ENCODE measurements at regions not wholly inside any gene's neighbourhood (a gene's known extent, or its start where the extent isn't known, plus 50 kb on each side); places are given as distances from the start of the nearest gene placed in this dataset.
"Not testable (repeated sequence)": the region's sequence is repeated elsewhere in the genome, so short reads cannot be mapped to it uniquely, and the experiment has no call there.

- no peak for DNase-seq
Measured at GRCh38 chr2:147170932-147171331, 673.9 kb upstream of the ACVR2A start.

GRCh38 chr2:147165697-147166382, 679.0 kb upstream of the ACVR2A start:
- DNase-seq, result no peak

GRCh38 chr2:147164563-147164962, 680.3 kb upstream of the ACVR2A start:
- DNase-seq, result no peak

GRCh38 chr2:147161746-147162145, 683.1 kb upstream of the ACVR2A start:
- no peak for DNase-seq

- no peak for DNase-seq
Measured at GRCh38 chr2:147156970-147157369, 687.9 kb upstream of the ACVR2A start.

- no peak for DNase-seq
Measured at GRCh38 chr2:147150241-147150635, 694.6 kb upstream of the ACVR2A start.

GRCh38 chr2:147149575-147150240, 695.1 kb upstream of the ACVR2A start:
- no peak for DNase-seq

GRCh38 chr2:147147802-147148201, 697.0 kb upstream of the ACVR2A start:
- no peak for DNase-seq

- DNase-seq, result no peak
Measured at GRCh38 chr2:147141930-147142329, 702.9 kb upstream of the ACVR2A start.

GRCh38 chr2:147139732-147140131, 705.1 kb upstream of the ACVR2A start:
- not testable (repeated sequence) for DNase-seq

- no peak for DNase-seq
Measured at GRCh38 chr2:147137711-147138110, 707.1 kb upstream of the ACVR2A start.

- DNase-seq, result peak; percentile 66
Measured at GRCh38 chr2:147135376-147135775, 709.5 kb upstream of the ACVR2A start.

- DNase-seq, result peak; percentile 17
Measured at GRCh38 chr2:147133286-147133908, 711.4 kb upstream of the ACVR2A start.

- no peak for DNase-seq
Measured at GRCh38 chr2:147125145-147125544, 719.7 kb upstream of the ACVR2A start.

- no peak for DNase-seq
Measured at GRCh38 chr2:147122944-147123343, 721.9 kb upstream of the ACVR2A start.

- no peak for DNase-seq
Measured at GRCh38 chr2:147110962-147111361, 733.9 kb upstream of the ACVR2A start.

- DNase-seq, result no peak
Measured at GRCh38 chr2:147110317-147110716, 734.5 kb upstream of the ACVR2A start.

- no peak for DNase-seq
Measured at GRCh38 chr2:147109291-147109690, 735.5 kb upstream of the ACVR2A start.

GRCh38 chr2:147108548-147108947, 736.3 kb upstream of the ACVR2A start:
- DNase-seq, result no peak

GRCh38 chr2:147101941-147102790, 742.7 kb upstream of the ACVR2A start:
- no peak for DNase-seq

- DNase-seq, result no peak
Measured at GRCh38 chr2:147100406-147101035, 744.3 kb upstream of the ACVR2A start.

GRCh38 chr2:147099845-147100244, 745.0 kb upstream of the ACVR2A start:
- no peak for DNase-seq

- DNase-seq, result no peak
Measured at GRCh38 chr2:147098940-147099339, 745.9 kb upstream of the ACVR2A start.

All from NCI-H1105 treated with DMSO at 0.1 percent for 48 hours (cell line).